ENCODE measurements at regions not wholly inside any gene's neighbourhood (a gene's known extent, or its start where the extent isn't known, plus 50 kb on each side); places are given as distances from the start of the nearest gene placed in this dataset.

DNA sequence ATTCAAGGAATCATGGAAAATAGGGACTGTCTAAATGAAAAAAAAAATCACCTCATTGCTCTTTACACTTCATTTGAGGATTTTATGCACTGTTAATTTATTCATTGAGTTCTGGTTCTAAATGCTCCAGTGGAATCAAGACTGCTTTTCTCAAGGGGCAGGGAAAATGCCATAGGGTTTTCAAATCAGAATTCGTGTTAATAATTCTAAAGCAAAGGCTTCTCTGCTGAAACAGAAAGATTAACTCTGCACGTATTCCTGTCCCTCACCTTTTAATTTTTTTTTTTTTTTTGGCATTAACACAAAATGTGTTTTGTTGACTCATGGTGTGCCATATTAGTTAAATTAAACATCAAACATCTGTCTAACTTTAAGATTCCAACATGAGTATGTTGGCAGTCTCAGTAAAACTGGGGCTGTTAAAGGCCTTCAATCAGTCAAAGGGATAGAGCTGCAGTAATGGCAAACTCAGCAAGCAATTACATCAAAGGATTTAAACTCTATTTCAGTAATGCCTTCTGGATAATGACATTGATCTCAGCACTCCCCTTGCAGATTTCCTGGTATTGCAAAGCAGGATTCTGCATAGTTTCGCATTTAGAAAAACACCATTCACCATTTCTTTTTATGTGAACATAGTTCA is 878.1 kb downstream of the RAPGEF2 start:
- no peak for TF ChIP-seq POLR2AphosphoS5 (IDR thresholded peaks at IDR 0.05; ENCODE audit: low read depth, low read length)
- no peak for TF ChIP-seq SIN3A (IDR thresholded peaks at IDR 0.05; ENCODE audit: borderline replicate concordance, insufficient read depth, low read depth, low read length)
- no peak for TF ChIP-seq TCF7L2 (IDR thresholded peaks at IDR 0.05; ENCODE audit: low read depth, low read length)
- TF ChIP-seq CTCF (IDR thresholded peaks at IDR 0.05), result no peak
- TF ChIP-seq, protein P1, sequence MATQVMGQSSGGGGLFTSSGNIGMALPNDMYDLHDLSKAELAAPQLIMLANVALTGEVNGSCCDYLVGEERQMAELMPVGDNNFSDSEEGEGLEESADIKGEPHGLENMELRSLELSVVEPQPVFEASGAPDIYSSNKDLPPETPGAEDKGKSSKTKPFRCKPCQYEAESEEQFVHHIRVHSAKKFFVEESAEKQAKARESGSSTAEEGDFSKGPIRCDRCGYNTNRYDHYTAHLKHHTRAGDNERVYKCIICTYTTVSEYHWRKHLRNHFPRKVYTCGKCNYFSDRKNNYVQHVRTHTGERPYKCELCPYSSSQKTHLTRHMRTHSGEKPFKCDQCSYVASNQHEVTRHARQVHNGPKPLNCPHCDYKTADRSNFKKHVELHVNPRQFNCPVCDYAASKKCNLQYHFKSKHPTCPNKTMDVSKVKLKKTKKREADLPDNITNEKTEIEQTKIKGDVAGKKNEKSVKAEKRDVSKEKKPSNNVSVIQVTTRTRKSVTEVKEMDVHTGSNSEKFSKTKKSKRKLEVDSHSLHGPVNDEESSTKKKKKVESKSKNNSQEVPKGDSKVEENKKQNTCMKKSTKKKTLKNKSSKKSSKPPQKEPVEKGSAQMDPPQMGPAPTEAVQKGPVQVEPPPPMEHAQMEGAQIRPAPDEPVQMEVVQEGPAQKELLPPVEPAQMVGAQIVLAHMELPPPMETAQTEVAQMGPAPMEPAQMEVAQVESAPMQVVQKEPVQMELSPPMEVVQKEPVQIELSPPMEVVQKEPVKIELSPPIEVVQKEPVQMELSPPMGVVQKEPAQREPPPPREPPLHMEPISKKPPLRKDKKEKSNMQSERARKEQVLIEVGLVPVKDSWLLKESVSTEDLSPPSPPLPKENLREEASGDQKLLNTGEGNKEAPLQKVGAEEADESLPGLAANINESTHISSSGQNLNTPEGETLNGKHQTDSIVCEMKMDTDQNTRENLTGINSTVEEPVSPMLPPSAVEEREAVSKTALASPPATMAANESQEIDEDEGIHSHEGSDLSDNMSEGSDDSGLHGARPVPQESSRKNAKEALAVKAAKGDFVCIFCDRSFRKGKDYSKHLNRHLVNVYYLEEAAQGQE (IDR thresholded peaks at IDR 0.05; ENCODE audit: insufficient read depth in 1 of 2, low read depth in 2 of 2, low read length in 1 of 2), result no peak
- no TSS peak for BruUV-seq (replicated peaks)
- no peak for DNase-seq (ENCODE audit: low read depth, low spot score)

GRCh38 chr4:159981469-159981856 is 878.6 kb downstream of the RAPGEF2 start:
- no peaks in the 10 kb centered on the region for H3K36me3 ChIP-seq (ENCODE audit: control insufficient read depth, insufficient read depth, low read length)
- H3K27me3 ChIP-seq (ENCODE audit: control insufficient read depth, insufficient read depth, low read length), result no peaks in the 10 kb centered on the region
- H3K27ac ChIP-seq (ENCODE audit: low read length), result no peak overlapping the region
- ATAC-seq (no peak), DNase-seq (ENCODE audit: low read depth, low spot score) (no peak)
- no peak overlapping the region for H3K4me3 ChIP-seq (ENCODE audit: low read depth in 2 of 2, low read length in 2 of 2)
- in situ Hi-C loops (cut with HindIII; ENCODE audit: low pct_unique_long_range_greater_than_20kb, low sequenced_read_pairs), result no loop called here
- ChIA-PET POLR2A (no interaction called here), CTCF (no interaction called here)
- BruUV-seq (replicated peaks), result no TSS peak
- TF ChIP-seq SIN3A (IDR thresholded peaks at IDR 0.05; ENCODE audit: borderline replicate concordance, insufficient read depth, low read depth, low read length) (no peak), TCF7L2 (IDR thresholded peaks at IDR 0.05; ENCODE audit: low read depth, low read length) (no peak), CTCF (IDR thresholded peaks at IDR 0.05) (no peak), POLR2AphosphoS5 (IDR thresholded peaks at IDR 0.05; ENCODE audit: low read depth, low read length) (no peak)
- TF ChIP-seq, protein P1 (IDR thresholded peaks at IDR 0.05; ENCODE audit: insufficient read depth in 1 of 2, low read depth in 2 of 2, low read length in 1 of 2), result no peak
- no peaks in the 10 kb centered on the region for H3K4me1 ChIP-seq (ENCODE audit: control insufficient read depth, insufficient read depth, low read length)
- intact Hi-C loops (cut with micrococcal nuclease; ENCODE audit: unreplicated experiment), result no loop called here
- no peaks in the 10 kb centered on the region for H3K9me3 ChIP-seq (ENCODE audit: control insufficient read depth, insufficient read depth, low read depth, low read length)

More for the DNA sequence above, 878.1 kb downstream of the RAPGEF2 start:
- Histone ChIP-seq H3K27ac (ENCODE audit: low read length) (no peak overlapping the region), H3K36me3 (ENCODE audit: control insufficient read depth, insufficient read depth, low read length) (no peaks in the 10 kb centered on the region), H3K4me3 (ENCODE audit: low read depth in 2 of 2, low read length in 2 of 2) (no peak overlapping the region), H3K9me3 (ENCODE audit: control insufficient read depth, insufficient read depth, low read depth, low read length) (no peaks in the 10 kb centered on the region), H3K4me1 (ENCODE audit: control insufficient read depth, insufficient read depth, low read length) (no peaks in the 10 kb centered on the region), H3K27me3 (ENCODE audit: control insufficient read depth, insufficient read depth, low read length) (no peaks in the 10 kb centered on the region)
- intact Hi-C loops (cut with micrococcal nuclease; ENCODE audit: unreplicated experiment), result no loop called here
- ATAC-seq, result no peak
- in situ Hi-C loops (cut with HindIII; ENCODE audit: low pct_unique_long_range_greater_than_20kb, low sequenced_read_pairs), result no loop called here
- CTCF ChIA-PET, result no interaction called here
- POLR2A ChIA-PET, result no interaction called here

Data from Panc1 (cell line).